ENCODE measurements at regions not wholly inside any gene's neighbourhood (a gene's known extent, or its start where the extent isn't known, plus 50 kb on each side); places are given as distances from the start of the nearest gene placed in this dataset.

GRCh38 chr6:60670036-60670435 is 1616.0 kb downstream of the KHDRBS2 start:
- Histone ChIP-seq H3K27me3 (ENCODE audit: control insufficient read depth in 2 of 2, insufficient read depth in 2 of 2, low read length in 2 of 2) (no peaks in the 10 kb centered on the region), H3K36me3 (ENCODE audit: control insufficient read depth, insufficient read depth, low read length) (no peaks in the 10 kb centered on the region), H3K9ac (ENCODE audit: insufficient read depth in 1 of 2, low read depth in 2 of 2, low read length in 2 of 2) (no peak overlapping the region), H3K9me1 (ENCODE audit: control insufficient read depth, insufficient read depth, low read length) (no peaks in the 10 kb centered on the region), H2AFZ (ENCODE audit: low read depth, low read length) (no peak overlapping the region), H3K4me3 (no peak overlapping the region), H3K9me3 (replicated peaks; ENCODE audit: control insufficient read depth, insufficient read depth, low read depth, low read length) (no peaks in the 10 kb centered on the region; the same call in 1 of the 2 replicates), H4K20me1 (replicated peaks; ENCODE audit: control insufficient read depth, insufficient read depth, low read length) (no peaks in the 10 kb centered on the region), H3K79me2 (ENCODE audit: control insufficient read depth, insufficient read depth, low read length) (no peaks in the 10 kb centered on the region), H3K27ac (ENCODE audit: extremely low read depth, low read depth, low read length) (no peak overlapping the region), H3K4me1 (replicated peaks in 1 of 2; ENCODE audit: control insufficient read depth in 2 of 2, insufficient read depth in 2 of 2, low read length in 2 of 2) (no peaks in the 10 kb centered on the region), H3K4me2 (ENCODE audit: insufficient read depth, low read length) (no peak overlapping the region)
- no peak for TF ChIP-seq HMG20A (CRISPR knock-in tag; conservative IDR thresholded peaks at IDR 0.05)
- ATAC-seq = no peak
- ChIA-PET POLR2A (no interaction called here), CTCF (ENCODE audit: low intra/inter-chr PET ratio) (interaction anchor here (0.6 kb wide), 1 partner anchor 88 kb away, joined by 3 read pairs; no protein-coding TSS in a partner anchor)
- DNase-seq (ENCODE audit: extremely low read depth in 1 of 4, low spot score in 3 of 4) = no peak
- FAIRE-seq = no peak
- in situ Hi-C loops (cut with MboI) = no loop called here
- BruUV-seq (replicated peaks) = no TSS peak
- intact Hi-C loops (cut with micrococcal nuclease) = no loop called here

- Histone ChIP-seq H3K9ac (ENCODE audit: insufficient read depth in 1 of 2, low read depth in 2 of 2, low read length in 2 of 2) (no peak overlapping the region), H3K27me3 (ENCODE audit: control insufficient read depth in 2 of 2, insufficient read depth in 2 of 2, low read length in 2 of 2) (no peaks in the 10 kb centered on the region), H3K4me1 (replicated peaks in 1 of 2; ENCODE audit: control insufficient read depth in 2 of 2, insufficient read depth in 2 of 2, low read length in 2 of 2) (no peaks in the 10 kb centered on the region), H2AFZ (ENCODE audit: low read depth, low read length) (no peak overlapping the region), H3K36me3 (ENCODE audit: control insufficient read depth, insufficient read depth, low read length) (no peaks in the 10 kb centered on the region), H3K4me2 (ENCODE audit: insufficient read depth, low read length) (no peak overlapping the region), H3K27ac (ENCODE audit: extremely low read depth, low read depth, low read length) (no peak overlapping the region), H3K4me3 (no peak overlapping the region), H3K9me3 (replicated peaks; ENCODE audit: control insufficient read depth, insufficient read depth, low read depth, low read length) (no peaks in the 10 kb centered on the region; the same call in 1 of the 2 replicates), H3K79me2 (ENCODE audit: control insufficient read depth, insufficient read depth, low read length) (no peaks in the 10 kb centered on the region), H4K20me1 (replicated peaks; ENCODE audit: control insufficient read depth, insufficient read depth, low read length) (no peaks in the 10 kb centered on the region), H3K9me1 (ENCODE audit: control insufficient read depth, insufficient read depth, low read length) (no peaks in the 10 kb centered on the region)
- DNase-seq (ENCODE audit: extremely low read depth in 1 of 4, low spot score in 3 of 4) = no peak
- intact Hi-C loops (cut with micrococcal nuclease) (no loop called here), in situ Hi-C loops (cut with MboI) (no loop called here)
- CTCF ChIA-PET (ENCODE audit: low intra/inter-chr PET ratio) = no interaction called here
- BruUV-seq (replicated peaks) = no TSS peak
- POLR2A ChIA-PET = no interaction called here
- WGBS (ENCODE audit: insufficient coverage, low coverage, missing lambda C conversion rate) = 0% methylated on average over 1 of the region's 1 CpG
- no peak for FAIRE-seq
- ATAC-seq = no peak
- TF ChIP-seq ZNF785 (CRISPR knock-in tag; IDR thresholded peaks at IDR 0.05) (no peak), SIN3B (IDR thresholded peaks at IDR 0.05; ENCODE audit: low read depth) (no peak), ZNF551 (CRISPR knock-in tag; IDR thresholded peaks at IDR 0.05) (no peak), TFE3 (CRISPR knock-in tag; IDR thresholded peaks at IDR 0.05) (no peak), MTA1 (IDR thresholded peaks at IDR 0.05; ENCODE audit: borderline replicate concordance) (no peak), EWSR1 (IDR thresholded peaks at IDR 0.05; ENCODE audit: borderline replicate concordance, low read depth, partially characterized antibody) (no peak), RCOR1 (IDR thresholded peaks at IDR 0.05; ENCODE audit: borderline replicate concordance in 1 of 2, low read depth in 2 of 2, low read length in 2 of 2) (no peak), ZNF253 (CRISPR knock-in tag; conservative IDR thresholded peaks at IDR 0.05) (no peak), ZBTB33 (CRISPR knock-in tag; IDR thresholded peaks at IDR 0.05) (no peak), CSDE1 (IDR thresholded peaks at IDR 0.05) (no peak), RFX7 (CRISPR knock-in tag; IDR thresholded peaks at IDR 0.05) (no peak), MECOM (CRISPR knock-in tag; IDR thresholded peaks at IDR 0.05) (no peak), BDP1 (IDR thresholded peaks at IDR 0.05; ENCODE audit: insufficient read depth, insufficient read length) (no peak)
Observed at GRCh38 chr6:60668428-60668827, 1617.6 kb downstream of the KHDRBS2 start.
